Breast epithelium (tissue), 4 donors: ENCODE measurements at regions not wholly inside any gene's neighbourhood (a gene's known extent, or its start where the extent isn't known, plus 50 kb on each side); places are given as distances from the start of the nearest gene placed in this dataset.
A peak's percentile ranks its signal among the peaks of the same experiment; 100 is the strongest.

Experiments used
- DNase-seq, 2 donors: peaks; one replicate each; pipeline ENCODE4 v3.0.0-alpha.2; 2019; ENCODE audit warnings: low spot score in 2 of 2
- H3K27ac ChIP-seq, 2 donors: fragments of 200-600 bp; sonication (generic) in 1 of 2; one replicate each; pipeline ENCODE4 v1.5.1; 2016 to 2019; ENCODE audit warnings: mild to moderate bottlenecking in 1 of 2
- H3K27me3 ChIP-seq, 2 donors: fragments of 200-600 bp; sonication (generic) in 1 of 2; one replicate each; pipeline versions ENCODE4 v1.5.1 to v1.6.0; 2017 to 2019; ENCODE audit warnings: control low read depth in 1 of 2, mild to moderate bottlenecking in 1 of 2
- H3K36me3 ChIP-seq: fragments of 200-600 bp; one replicate; pipeline ENCODE4 v1.5.1; 2019
- H3K4me1 ChIP-seq, 2 donors: fragments of 200-600 bp; sonication (generic); one replicate each; pipeline ENCODE4 v1.5.1; 2016 to 2019; ENCODE audit warnings: control low read depth in 1 of 2
- H3K4me3 ChIP-seq, 3 donors: fragments of 200-600 bp; sonication (generic); 1 replicate in 2 of 3; 2 replicates in 1 of 3; pipeline ENCODE4 v1.5.1; 2016 to 2019; ENCODE audit warnings: mild to moderate bottlenecking in 3 of 3, moderate library complexity in 2 of 3
- H3K9me3 ChIP-seq, 2 donors: fragments of 200-600 bp; sonication (generic) in 1 of 2; one replicate each; pipeline ENCODE4 v1.5.1; 2016 to 2019; ENCODE audit warnings: control low read depth in 1 of 2
- POLR2A ChIP-seq: fragments of 450-650 bp; IDR thresholded peaks from one replicate; pipeline ENCODE4 v1.6.1; 2016; ENCODE audit warnings: antibody characterized with exemption, mild to moderate bottlenecking, moderate library complexity
- POLR2AphosphoS5 ChIP-seq, 3 donors: sonication (generic); formaldehyde crosslinking; IDR thresholded peaks; one replicate each; pipeline ENCODE4 v1.6.1; 2017; ENCODE audit warnings: antibody characterized with exemption in 3 of 3
- intact Hi-C: fragments of 100-400 bp; cut with DNase I; formaldehyde crosslinking; loops from one replicate; pipeline ENCODE4 v1.15.1; 2023; ENCODE audit warnings: low total_unique reads
- TF ChIP-seq, protein P1 (sequence below), 3 donors: fragments of 450-650 bp; IDR thresholded peaks; one replicate each; pipeline ENCODE4 v1.5.1; 2016 to 2017; ENCODE audit warnings: antibody characterized with exemption in 3 of 3, mild to moderate bottlenecking in 3 of 3, moderate library complexity in 3 of 3

DNA sequence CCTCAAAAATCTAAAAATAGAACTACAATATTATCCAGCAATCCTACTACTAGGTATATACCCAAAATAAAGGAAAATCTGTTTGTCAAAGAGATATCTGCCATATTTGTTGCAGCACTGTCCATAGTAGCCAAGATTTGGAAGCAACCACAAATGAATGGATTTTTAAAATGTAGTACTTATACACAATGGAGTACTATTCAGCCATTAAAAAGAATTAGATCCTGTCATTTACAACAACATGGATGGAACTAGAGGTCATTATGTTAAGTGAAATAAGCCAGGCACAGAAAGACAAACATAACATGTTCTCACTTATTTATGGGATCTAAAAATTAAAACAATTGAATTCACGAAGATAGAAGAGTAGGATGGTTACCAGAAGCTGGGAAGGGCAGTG lies 135.7 kb upstream of the CCDC28A start:
- H3K4me1 ChIP-seq = no peaks in the 10 kb centered on the region
- TF ChIP-seq POLR2A = no peak
- TF ChIP-seq, protein P1, sequence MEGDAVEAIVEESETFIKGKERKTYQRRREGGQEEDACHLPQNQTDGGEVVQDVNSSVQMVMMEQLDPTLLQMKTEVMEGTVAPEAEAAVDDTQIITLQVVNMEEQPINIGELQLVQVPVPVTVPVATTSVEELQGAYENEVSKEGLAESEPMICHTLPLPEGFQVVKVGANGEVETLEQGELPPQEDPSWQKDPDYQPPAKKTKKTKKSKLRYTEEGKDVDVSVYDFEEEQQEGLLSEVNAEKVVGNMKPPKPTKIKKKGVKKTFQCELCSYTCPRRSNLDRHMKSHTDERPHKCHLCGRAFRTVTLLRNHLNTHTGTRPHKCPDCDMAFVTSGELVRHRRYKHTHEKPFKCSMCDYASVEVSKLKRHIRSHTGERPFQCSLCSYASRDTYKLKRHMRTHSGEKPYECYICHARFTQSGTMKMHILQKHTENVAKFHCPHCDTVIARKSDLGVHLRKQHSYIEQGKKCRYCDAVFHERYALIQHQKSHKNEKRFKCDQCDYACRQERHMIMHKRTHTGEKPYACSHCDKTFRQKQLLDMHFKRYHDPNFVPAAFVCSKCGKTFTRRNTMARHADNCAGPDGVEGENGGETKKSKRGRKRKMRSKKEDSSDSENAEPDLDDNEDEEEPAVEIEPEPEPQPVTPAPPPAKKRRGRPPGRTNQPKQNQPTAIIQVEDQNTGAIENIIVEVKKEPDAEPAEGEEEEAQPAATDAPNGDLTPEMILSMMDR (IDR thresholded peaks at IDR 0.05) = no peak
- no peak for TF ChIP-seq POLR2AphosphoS5 (IDR thresholded peaks at IDR 0.05)
- H3K27me3 ChIP-seq = no peaks in the 10 kb centered on the region
- intact Hi-C loops = no loop called here
- DNase-seq = no peak
- H3K4me3 ChIP-seq = no peak overlapping the region
- H3K27ac ChIP-seq = no peak overlapping the region
- H3K36me3 ChIP-seq = no peaks in the 10 kb centered on the region
- H3K9me3 ChIP-seq = no peaks in the 10 kb centered on the region

DNA sequence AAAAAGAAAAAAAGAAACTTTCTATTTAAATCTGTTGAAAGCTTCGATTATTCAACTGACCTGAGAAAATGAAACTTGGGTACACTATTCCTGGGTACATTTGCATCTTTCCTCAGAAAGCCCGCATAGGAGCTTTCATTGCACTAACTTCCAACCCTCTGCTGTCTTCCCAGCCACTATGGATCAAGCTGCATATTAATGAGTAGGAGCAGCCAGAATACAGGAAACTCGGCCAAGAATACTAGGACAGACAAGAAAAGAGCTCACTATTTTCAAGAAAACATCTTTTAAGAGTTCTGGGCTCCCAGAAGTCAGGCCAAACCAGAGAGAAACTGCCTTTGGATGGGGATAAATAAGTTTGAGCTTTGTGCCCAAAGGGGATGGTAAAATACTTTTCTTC lies 135.0 kb upstream of the CCDC28A start:
- H3K4me3 ChIP-seq = peak overlapping the region in 1 of 3 donors; percentile 10
- no peaks in the 10 kb centered on the region for H3K27me3 ChIP-seq
- no peak for DNase-seq
- H3K36me3 ChIP-seq = no peaks in the 10 kb centered on the region
- no peak for TF ChIP-seq POLR2A
- TF ChIP-seq, protein P1 (IDR thresholded peaks at IDR 0.05) = no peak
- no peak for TF ChIP-seq POLR2AphosphoS5 (IDR thresholded peaks at IDR 0.05)
- H3K27ac ChIP-seq = no peak overlapping the region
- H3K9me3 ChIP-seq = no peaks in the 10 kb centered on the region
- intact Hi-C loops = no loop called here
- no peaks in the 10 kb centered on the region for H3K4me1 ChIP-seq

DNA sequence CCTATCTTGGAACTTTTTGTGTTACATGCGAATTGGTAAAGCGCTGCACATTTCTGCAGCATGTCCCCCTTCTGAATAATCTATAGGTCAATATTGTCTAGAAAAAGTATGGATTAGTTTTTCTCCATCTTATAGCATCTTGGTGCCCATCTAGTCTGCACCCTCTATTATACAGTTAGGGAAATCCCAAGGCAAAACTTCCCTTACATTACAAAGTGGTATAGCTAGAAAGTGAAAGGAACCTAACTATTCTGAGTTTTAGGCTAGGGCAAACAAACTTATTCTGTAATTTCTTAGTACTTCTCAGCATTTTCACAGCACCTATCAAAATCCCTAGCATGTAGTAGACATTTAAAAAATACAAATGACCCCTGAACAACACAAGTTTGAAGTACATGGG lies 133.5 kb upstream of the CCDC28A start:
- TF ChIP-seq POLR2AphosphoS5 (IDR thresholded peaks at IDR 0.05) (no peak), POLR2A (no peak)
- TF ChIP-seq, protein P1 (IDR thresholded peaks at IDR 0.05) = no peak
- no peaks in the 10 kb centered on the region for H3K36me3 ChIP-seq
- H3K27ac ChIP-seq = no peak overlapping the region
- no peak for DNase-seq
- H3K27me3 ChIP-seq = no peaks in the 10 kb centered on the region
- no peak overlapping the region for H3K4me3 ChIP-seq
- no peaks in the 10 kb centered on the region for H3K4me1 ChIP-seq
- no peaks in the 10 kb centered on the region for H3K9me3 ChIP-seq
- intact Hi-C loops = no loop called here

DNA sequence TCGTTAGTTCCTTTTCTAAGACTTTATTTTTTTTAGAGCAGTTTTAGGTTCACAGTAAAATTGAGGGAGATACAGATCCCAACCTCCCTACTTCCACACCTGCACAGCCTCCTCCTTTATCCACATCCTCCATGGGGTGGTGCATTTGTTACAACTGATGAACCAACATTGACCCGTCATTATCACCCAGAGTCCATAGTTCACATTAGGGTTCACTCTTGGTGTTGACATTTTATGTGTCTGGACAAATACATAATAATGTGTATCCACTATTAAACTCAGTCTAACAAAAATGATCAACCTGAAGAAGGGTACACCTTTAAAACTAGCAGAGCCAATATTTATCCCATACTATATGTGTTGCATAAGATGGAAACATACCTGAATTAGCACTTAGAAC lies 130.4 kb upstream of the CCDC28A start:
- H3K27ac ChIP-seq = no peak overlapping the region
- no peaks in the 10 kb centered on the region for H3K27me3 ChIP-seq
- no peak overlapping the region for H3K4me3 ChIP-seq
- no peak for DNase-seq
- no peaks in the 10 kb centered on the region for H3K36me3 ChIP-seq
- TF ChIP-seq POLR2A (no peak), POLR2AphosphoS5 (IDR thresholded peaks at IDR 0.05) (no peak)
- TF ChIP-seq, protein P1 (IDR thresholded peaks at IDR 0.05) = no peak
- H3K9me3 ChIP-seq = no peaks in the 10 kb centered on the region
- intact Hi-C loops = no loop called here
- H3K4me1 ChIP-seq = no peaks in the 10 kb centered on the region

DNA sequence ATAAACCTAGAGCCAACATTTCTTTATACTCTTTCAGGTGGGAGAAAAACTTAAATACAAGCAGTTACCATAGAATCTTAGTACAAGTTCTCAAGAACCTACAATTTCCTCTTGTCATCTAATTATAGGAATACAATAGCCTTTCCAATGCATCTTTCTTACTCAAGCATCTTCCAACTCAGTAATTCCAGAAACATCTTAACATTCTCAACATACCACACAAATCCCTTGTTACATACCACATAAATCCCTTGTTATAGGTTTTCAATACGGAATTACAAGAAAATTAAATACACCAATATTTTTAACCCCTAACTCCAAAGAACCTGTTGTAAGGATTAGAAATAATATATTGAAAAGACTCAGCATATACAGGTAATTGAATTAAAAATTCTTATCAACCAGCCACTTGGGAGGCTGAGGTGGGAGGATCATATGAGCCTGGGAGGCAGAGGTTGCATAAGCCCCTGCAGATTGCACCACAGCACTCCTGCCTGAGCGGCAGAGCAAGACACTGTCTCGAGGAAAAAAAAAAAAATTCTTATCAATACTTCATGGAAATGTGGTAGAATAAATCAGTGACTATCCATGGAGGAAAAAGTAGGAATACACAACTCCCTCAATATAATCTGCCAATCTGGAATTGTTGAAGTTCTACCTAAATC lies 127.5 kb upstream of the CCDC28A start:
- TF ChIP-seq, protein P1 (IDR thresholded peaks at IDR 0.05) = no peak
- TF ChIP-seq POLR2AphosphoS5 (IDR thresholded peaks at IDR 0.05) = no peak
- no peak for TF ChIP-seq POLR2A
- Histone ChIP-seq H3K27ac (peak overlapping the region in 1 of 2 donors; percentile 10), H3K36me3 (no peaks in the 10 kb centered on the region), H3K27me3 (no peaks in the 10 kb centered on the region), H3K4me3 (no peak overlapping the region), H3K4me1 (no peaks in the 10 kb centered on the region), H3K9me3 (no peaks in the 10 kb centered on the region)
- intact Hi-C loops = no loop called here
- DNase-seq = no peak
